GM12864 (cell line): ENCODE measurements at regions not wholly inside any gene's neighbourhood (a gene's known extent, or its start where the extent isn't known, plus 50 kb on each side); places are given as distances from the start of the nearest gene placed in this dataset.

Experiments
- DNase-seq: peaks from one replicate; pipeline ENCODE4 v3.0.0-alpha.2; 2011; ENCODE audit warnings: low read depth
- H3K4me3 ChIP-seq: 2 replicates; pipeline ENCODE4 v1.5.1; 2011; ENCODE audit warnings: mild to moderate bottlenecking, low read depth, low read length, control low read depth
- CTCF ChIP-seq: IDR thresholded peaks from 2 replicates; pipeline ENCODE4 v1.5.1; 2011; ENCODE audit warnings: low read depth, mild to moderate bottlenecking, moderate library complexity, low read length, control low read depth, inconsistent platforms; ENCODE audit errors: missing control alignments

DNA sequence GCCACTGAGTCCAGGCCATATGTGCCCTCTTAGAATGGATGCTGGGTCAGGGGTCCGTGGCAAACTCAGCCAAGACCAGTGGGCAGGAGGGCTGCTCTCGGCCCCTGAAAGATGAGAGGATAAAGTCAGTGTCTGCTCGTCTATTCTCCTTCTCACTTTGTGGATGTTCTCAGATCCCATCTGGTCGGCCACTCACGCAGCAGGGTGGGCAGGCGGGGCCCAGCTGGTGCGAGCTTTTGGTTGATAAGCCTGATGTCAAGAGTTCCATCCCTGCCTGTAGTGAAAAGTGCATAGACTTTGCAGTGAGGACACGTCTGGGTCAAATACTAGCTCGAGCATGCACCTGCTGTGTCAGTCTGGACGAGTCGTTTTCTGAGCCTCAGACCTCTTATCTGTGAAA lies 556.2 kb upstream of the EEF2KMT start:
- H3K4me3 ChIP-seq: no peak overlapping the region
- DNase-seq: no peak
- no peak for TF ChIP-seq CTCF

DNA sequence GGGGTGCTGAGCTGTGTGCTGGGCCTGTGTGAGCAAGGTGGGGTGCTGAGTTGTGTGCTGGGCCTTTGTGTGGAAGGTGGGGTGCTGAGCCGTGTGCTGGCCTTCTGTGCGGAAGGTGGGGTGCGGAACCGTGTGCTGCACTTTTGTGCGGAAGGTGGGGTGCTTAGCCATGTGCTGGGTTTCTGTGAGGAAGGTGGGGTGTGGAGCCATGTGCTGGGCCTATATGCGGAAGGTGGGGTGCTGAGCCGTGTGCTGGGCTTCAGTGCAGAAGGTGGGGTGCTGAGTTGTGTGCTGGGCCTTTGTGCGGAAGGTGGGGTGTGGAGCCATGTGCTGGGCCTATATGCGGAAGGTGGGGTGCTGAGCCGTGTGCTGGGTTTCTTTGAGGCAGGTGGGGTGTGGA lies 555.4 kb upstream of the EEF2KMT start:
- TF ChIP-seq CTCF: no peak
- no peak for DNase-seq
- no peak overlapping the region for H3K4me3 ChIP-seq

DNA sequence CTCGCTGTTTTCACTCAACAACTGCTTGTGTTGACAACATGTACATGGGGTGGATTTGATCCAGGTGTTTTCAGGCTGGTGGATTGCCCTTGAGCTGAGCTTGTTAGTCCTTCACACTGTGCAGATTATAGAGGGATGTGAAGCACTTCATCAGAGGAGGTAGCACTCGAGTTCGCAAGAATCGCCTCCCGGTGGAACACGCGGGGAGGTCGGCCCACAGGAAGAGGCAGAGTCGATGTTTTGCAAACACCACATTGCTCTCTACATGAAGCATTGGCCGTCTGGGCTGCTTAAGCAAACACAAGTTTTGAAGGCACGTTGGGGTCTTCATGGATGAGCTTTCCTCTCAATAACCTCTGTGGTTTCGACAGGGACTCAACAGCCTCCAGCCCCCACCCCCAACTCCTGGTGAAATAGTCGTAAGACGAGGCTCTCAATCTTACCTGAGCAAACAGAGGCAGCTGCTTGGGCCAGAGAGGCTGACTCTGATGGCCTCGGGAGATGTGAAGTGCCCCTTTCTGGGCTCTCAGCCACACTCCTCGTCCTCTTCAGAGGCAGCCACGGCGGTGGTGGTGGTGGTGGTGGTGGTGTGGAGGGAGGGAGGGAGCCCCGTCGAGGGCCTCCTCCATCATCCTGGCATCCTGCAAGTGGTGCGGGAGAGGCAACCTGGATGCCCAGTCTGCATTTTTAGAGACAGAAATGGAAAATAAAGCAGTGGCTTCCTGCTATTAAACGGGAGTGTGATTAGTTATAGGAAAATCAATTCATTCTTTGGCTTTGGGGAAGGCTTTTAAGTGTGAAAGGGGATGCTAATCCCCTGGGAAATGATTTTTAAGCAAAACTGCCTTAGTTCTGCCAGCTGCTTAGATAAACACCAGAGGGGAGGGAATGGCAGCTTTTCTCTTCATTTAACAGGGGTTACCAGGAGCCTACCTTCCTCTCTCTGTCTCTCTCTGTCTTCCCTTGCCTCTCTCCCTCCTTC lies 552.5 kb upstream of the EEF2KMT start:
- DNase-seq: no peak
- no peak for TF ChIP-seq CTCF
- no peak overlapping the region for H3K4me3 ChIP-seq

DNA sequence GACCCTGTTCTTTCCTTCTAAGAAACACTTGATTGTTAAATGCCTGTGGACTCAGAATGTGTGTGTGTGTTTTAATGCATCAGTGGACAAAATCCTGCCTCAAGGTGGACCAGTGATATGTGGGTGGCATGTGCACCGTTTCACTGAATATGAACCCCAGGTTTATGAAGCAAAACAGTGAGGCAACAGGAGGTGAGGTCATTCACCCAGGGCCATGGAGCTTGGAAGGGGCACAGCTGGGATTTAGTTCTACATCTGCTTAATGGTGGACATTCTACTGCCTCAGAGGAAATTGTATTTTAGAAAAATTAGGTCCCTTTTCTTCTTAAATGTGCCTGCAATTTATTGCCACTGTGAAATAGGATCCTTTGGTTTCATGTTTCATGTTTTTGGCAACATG lies 549.5 kb upstream of the EEF2KMT start:
- DNase-seq: no peak
- no peak overlapping the region for H3K4me3 ChIP-seq
- TF ChIP-seq CTCF: no peak

- DNase-seq: no peak
- no peak for TF ChIP-seq CTCF
- no peak overlapping the region for H3K4me3 ChIP-seq
These were observed 546.4 kb upstream of the EEF2KMT start for GRCh38 chr16:5643855-5644531.

- TF ChIP-seq CTCF: no peak
- DNase-seq: no peak
These were observed 544.8 kb upstream of the EEF2KMT start for GRCh38 chr16:5642436-5642835.

More at GRCh38 chr16:5642436-5642835, 544.8 kb upstream of the EEF2KMT start:
- H3K4me3 ChIP-seq: no peak overlapping the region
